Nephron progenitor cell (in vitro differentiated cells): ENCODE measurements at regions not wholly inside any gene's neighbourhood (a gene's known extent, or its start where the extent isn't known, plus 50 kb on each side); places are given as distances from the start of the nearest gene placed in this dataset.

Experiments used
- DNase-seq: peaks from one replicate; pipeline ENCODE4 v3.0.0; 2021
- H3K27ac Mint-ChIP-seq: 2 replicates; pipeline ENCODE4 v1.8.0; 2021; ENCODE audit warnings: mild to moderate bottlenecking, moderate library complexity, mixed read lengths
- H3K27me3 Mint-ChIP-seq: 2 replicates; pipeline ENCODE4 v1.8.0; 2021; ENCODE audit warnings: mild to moderate bottlenecking, low read depth, mixed read lengths; ENCODE audit not compliant: poor library complexity
- H3K36me3 Mint-ChIP-seq: 2 replicates; pipeline ENCODE4 v1.8.0; 2021; ENCODE audit warnings: low read depth, mixed read lengths
- H3K4me1 Mint-ChIP-seq: 2 replicates; pipeline ENCODE4 v1.8.0; 2021; ENCODE audit warnings: mixed read lengths
- H3K4me3 Mint-ChIP-seq: 2 replicates; pipeline ENCODE4 v1.8.0; 2021; ENCODE audit warnings: mild to moderate bottlenecking, moderate library complexity, mixed read lengths
- H3K9me3 Mint-ChIP-seq: 2 replicates; pipeline ENCODE4 v1.8.0; 2021; ENCODE audit warnings: mild to moderate bottlenecking, moderate library complexity, mixed read lengths
- TF ChIP-seq, protein P1 (sequence below): fragments of 200-600 bp; sonication (generic); IDR thresholded peaks from 2 replicates; pipeline ENCODE4 v1.5.0; 2021; ENCODE audit warnings: antibody characterized with exemption

GRCh38 chr6:128731249-128732165 is 151.4 kb upstream of the LAMA2 start:
- Mint-ChIP-seq H3K27ac (peak overlapping the region; percentile 10), H3K27me3 (peaks cover 5% of the 10 kb centered on the region), H3K4me3 (no peak overlapping the region), H3K4me1 (no peaks in the 10 kb centered on the region), H3K9me3 (peaks cover 7% of the 10 kb centered on the region), H3K36me3 (no peaks in the 10 kb centered on the region)
- TF ChIP-seq, protein P1, sequence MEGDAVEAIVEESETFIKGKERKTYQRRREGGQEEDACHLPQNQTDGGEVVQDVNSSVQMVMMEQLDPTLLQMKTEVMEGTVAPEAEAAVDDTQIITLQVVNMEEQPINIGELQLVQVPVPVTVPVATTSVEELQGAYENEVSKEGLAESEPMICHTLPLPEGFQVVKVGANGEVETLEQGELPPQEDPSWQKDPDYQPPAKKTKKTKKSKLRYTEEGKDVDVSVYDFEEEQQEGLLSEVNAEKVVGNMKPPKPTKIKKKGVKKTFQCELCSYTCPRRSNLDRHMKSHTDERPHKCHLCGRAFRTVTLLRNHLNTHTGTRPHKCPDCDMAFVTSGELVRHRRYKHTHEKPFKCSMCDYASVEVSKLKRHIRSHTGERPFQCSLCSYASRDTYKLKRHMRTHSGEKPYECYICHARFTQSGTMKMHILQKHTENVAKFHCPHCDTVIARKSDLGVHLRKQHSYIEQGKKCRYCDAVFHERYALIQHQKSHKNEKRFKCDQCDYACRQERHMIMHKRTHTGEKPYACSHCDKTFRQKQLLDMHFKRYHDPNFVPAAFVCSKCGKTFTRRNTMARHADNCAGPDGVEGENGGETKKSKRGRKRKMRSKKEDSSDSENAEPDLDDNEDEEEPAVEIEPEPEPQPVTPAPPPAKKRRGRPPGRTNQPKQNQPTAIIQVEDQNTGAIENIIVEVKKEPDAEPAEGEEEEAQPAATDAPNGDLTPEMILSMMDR = peak; percentile 71
- DNase-seq = peak; percentile 8

DNA sequence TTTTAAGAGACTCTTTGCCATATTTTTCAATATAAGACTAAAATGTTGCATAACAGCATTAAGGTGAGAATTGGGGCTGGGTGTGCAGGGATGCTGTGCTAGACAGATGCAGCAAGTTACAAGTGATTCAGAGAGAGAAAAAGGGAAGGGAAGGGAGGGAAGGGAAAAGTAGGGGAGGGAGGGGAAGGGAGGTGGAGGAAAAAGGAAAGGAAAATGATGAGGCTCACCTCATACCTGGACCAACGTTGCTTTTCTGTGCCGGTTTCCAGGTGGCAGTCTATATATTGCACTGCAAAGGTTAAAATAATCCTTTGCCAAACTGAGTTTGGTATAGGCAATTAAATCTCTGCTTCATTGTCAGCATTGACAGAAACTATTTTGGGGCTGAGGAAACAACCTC is 155.4 kb upstream of the LAMA2 start:
- Mint-ChIP-seq H3K27me3 (peaks cover 9% of the 10 kb centered on the region), H3K4me1 (no peaks in the 10 kb centered on the region), H3K36me3 (no peaks in the 10 kb centered on the region), H3K9me3 (peaks cover 7% of the 10 kb centered on the region), H3K27ac (no peak overlapping the region), H3K4me3 (no peak overlapping the region)
- TF ChIP-seq, protein P1 = no peak
- no peak for DNase-seq

DNA sequence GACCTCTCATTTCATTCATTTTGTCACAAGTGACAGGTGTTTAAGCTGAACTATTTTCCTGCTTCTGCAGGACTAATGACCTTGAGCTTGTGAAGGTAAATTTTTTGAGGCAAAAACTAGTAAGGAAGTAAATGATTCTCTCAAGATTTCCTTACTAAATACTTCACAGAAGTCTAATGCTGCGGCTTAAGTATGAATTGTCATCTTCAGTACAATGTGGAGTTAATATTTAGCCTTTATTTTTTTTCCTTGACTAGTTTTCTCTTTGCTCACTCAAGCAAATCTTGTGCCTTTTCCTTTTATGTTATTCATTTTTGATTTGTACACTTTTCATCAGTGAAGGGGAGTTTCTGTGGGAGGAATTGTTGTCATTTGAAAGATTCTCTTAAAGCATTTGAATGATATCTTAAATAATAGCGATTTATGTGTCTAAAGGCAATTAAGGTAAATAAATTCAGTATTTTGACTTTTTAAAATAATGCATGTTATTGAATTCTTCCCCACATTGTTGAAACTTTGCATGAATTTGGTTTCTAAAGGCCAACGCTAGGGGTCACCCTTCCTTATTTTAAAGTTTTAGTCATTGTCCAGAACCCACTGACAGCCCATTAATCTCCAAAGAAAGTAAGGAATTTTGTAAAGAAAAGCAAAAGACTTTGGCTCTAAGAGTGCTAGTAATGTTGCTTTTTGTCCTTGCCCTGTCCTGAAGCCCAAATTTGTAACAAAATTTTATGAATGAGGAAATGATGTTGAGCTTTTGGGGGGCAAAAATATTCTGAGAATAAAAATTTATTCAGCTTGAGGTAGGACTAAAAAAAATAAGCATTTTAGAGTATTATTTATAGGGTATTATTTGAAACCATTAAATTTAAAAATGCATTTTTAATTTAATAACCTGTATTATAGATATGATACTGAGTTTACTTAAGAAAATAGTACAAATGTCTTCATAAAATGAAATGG is 157.4 kb upstream of the LAMA2 start:
- TF ChIP-seq, protein P1 = peak; percentile 66
- Mint-ChIP-seq H3K4me3 (no peak overlapping the region), H3K36me3 (no peaks in the 10 kb centered on the region), H3K9me3 (peaks cover 7% of the 10 kb centered on the region), H3K4me1 (no peaks in the 10 kb centered on the region), H3K27me3 (peaks cover 9% of the 10 kb centered on the region), H3K27ac (no peak overlapping the region)
- DNase-seq = peak; percentile 49

DNA sequence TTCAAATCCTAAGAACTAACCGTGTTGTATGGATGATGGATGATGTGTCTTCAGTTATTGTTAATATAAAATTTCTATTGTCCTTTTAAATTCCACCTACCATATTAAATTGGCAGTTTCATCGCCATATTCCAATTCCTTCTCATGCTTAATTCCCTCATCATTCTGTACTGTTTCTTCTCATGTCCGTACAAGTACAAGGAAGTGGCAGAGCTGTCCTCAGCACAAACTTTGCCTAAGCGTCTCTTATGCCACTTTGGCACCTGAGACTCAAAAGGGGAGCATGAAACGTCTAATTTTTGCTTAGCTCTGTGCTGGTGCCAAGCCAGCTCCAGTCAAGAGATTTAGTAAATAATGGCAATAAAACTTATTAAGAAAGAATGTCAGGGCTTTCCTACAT is 158.2 kb upstream of the LAMA2 start:
- peaks cover 9% of the 10 kb centered on the region for H3K27me3 Mint-ChIP-seq
- no peaks in the 10 kb centered on the region for H3K36me3 Mint-ChIP-seq
- TF ChIP-seq, protein P1 = no peak
- DNase-seq = no peak
- H3K4me1 Mint-ChIP-seq = no peaks in the 10 kb centered on the region
- peaks cover 7% of the 10 kb centered on the region for H3K9me3 Mint-ChIP-seq
- no peak overlapping the region for H3K27ac Mint-ChIP-seq
- H3K4me3 Mint-ChIP-seq = no peak overlapping the region

- Mint-ChIP-seq H3K27ac (no peak overlapping the region), H3K36me3 (no peaks in the 10 kb centered on the region), H3K4me1 (no peaks in the 10 kb centered on the region), H3K9me3 (no peaks in the 10 kb centered on the region), H3K27me3 (peaks cover 9% of the 10 kb centered on the region), H3K4me3 (no peak overlapping the region)
- TF ChIP-seq, protein P1 = no peak
- no peak for DNase-seq
Observed at GRCh38 chr6:128723667-128724066, 159.3 kb upstream of the LAMA2 start.
